ENCODE measurements at regions not wholly inside any gene's neighbourhood (a gene's known extent, or its start where the extent isn't known, plus 50 kb on each side); places are given as distances from the start of the nearest gene placed in this dataset.
"Not testable (repeated sequence)": the region's sequence is repeated elsewhere in the genome, so short reads cannot be mapped to it uniquely, and the experiment has no call there.

- DNase-seq: no peak
Observed at GRCh38 chr14:105908481-105908911, 382.1 kb downstream of the TMEM121 start.

- DNase-seq: no peak
Observed at GRCh38 chr14:105909046-105909827, 382.9 kb downstream of the TMEM121 start.

GRCh38 chr14:105909828-105910120 is 383.4 kb downstream of the TMEM121 start:
- DNase-seq: not testable (repeated sequence)

GRCh38 chr14:105910426-105910825 is 384.0 kb downstream of the TMEM121 start:
- DNase-seq: no peak

- DNase-seq: no peak
Observed at GRCh38 chr14:105911006-105911847, 384.8 kb downstream of the TMEM121 start.

GRCh38 chr14:105911848-105912292 is 385.5 kb downstream of the TMEM121 start:
- not testable (repeated sequence) for DNase-seq

- DNase-seq: no peak
Observed at GRCh38 chr14:105912641-105913180, 386.3 kb downstream of the TMEM121 start.

GRCh38 chr14:105913221-105913620 is 386.8 kb downstream of the TMEM121 start:
- DNase-seq: no peak

GRCh38 chr14:105913861-105914260 is 387.5 kb downstream of the TMEM121 start:
- no peak for DNase-seq

- DNase-seq: not testable (repeated sequence)
Observed at GRCh38 chr14:105914281-105914680, 387.9 kb downstream of the TMEM121 start.

GRCh38 chr14:105914738-105915385 is 388.5 kb downstream of the TMEM121 start:
- DNase-seq: no peak

GRCh38 chr14:105915546-105915945 is 389.2 kb downstream of the TMEM121 start:
- DNase-seq: not testable (repeated sequence)

- DNase-seq: not testable (repeated sequence)
Observed at GRCh38 chr14:105917136-105917932, 391.0 kb downstream of the TMEM121 start.

GRCh38 chr14:105917933-105918436 is 391.6 kb downstream of the TMEM121 start:
- no peak for DNase-seq

GRCh38 chr14:105918496-105919262 is 392.3 kb downstream of the TMEM121 start:
- no peak for DNase-seq

GRCh38 chr14:105919458-105920150 is 393.2 kb downstream of the TMEM121 start:
- DNase-seq: no peak

GRCh38 chr14:105920151-105920700 is 393.8 kb downstream of the TMEM121 start:
- DNase-seq: not testable (repeated sequence)

- DNase-seq: not testable (repeated sequence)
Observed at GRCh38 chr14:105920803-105921755, 394.7 kb downstream of the TMEM121 start.

GRCh38 chr14:105921781-105922180 is 395.4 kb downstream of the TMEM121 start:
- DNase-seq: not testable (repeated sequence)

All from inflammatory macrophage (primary cell).